HL-60/S4 treated with phorbol 12-myristate 13-acetate at 8.2 ng/mL for 4 days and 3 days (cell line): ENCODE measurements at regions not wholly inside any gene's neighbourhood (a gene's known extent, or its start where the extent isn't known, plus 50 kb on each side); places are given as distances from the start of the nearest gene placed in this dataset.
"Not testable (repeated sequence)": the region's sequence is repeated elsewhere in the genome, so short reads cannot be mapped to it uniquely, and the experiment has no call there.

ENCODE experiments used
- in situ Hi-C: fragments of 300-500 bp; cut with MboI; formaldehyde crosslinking; loops from 2 replicates; pipeline ENCODE4 v1.15.0; 2022; ENCODE audit warnings: low sequenced_read_pairs

DNA sequence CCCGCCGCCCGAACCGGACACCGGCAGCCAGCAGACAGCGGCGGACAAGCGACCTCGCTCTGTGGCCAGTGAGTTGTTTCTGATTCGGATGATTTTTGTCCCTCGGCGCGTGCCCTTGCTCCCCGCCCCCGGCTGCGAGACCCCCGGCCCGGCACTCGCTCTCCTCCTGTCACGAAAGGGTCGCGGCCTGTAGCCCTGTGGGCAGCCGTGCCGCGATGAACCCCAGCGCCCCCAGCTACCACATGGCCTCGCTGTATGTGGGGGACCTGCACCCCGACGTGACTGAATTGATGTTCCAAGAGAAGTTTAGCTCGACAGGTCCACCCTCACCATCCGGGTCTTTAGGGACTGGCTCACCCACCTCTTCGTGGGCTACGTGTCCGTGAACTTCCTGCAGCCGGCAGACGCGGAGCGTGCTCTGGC is 1257.5 kb upstream of the ACVR2A start:
- in situ Hi-C loops = no loop called here

DNA sequence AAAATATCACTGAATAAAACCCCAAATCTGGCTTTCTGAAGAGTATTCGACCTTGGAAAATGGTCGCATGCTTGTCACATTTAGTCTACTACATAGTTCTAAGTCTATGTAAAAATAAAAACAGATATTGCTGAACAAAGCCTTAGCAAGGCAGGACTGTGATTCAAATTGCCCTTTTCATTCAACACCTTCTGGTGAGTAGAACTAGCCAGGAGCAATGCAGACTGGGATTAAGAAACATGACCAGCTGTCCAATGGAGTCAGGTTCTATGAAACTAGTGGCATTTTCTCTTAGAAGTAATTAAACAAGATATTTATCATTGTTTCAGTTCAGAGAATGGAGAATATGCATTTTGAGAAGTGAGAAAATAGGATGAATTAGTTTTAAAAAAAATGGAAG is 1260.5 kb upstream of the ACVR2A start:
- in situ Hi-C loops = no loop called here

DNA sequence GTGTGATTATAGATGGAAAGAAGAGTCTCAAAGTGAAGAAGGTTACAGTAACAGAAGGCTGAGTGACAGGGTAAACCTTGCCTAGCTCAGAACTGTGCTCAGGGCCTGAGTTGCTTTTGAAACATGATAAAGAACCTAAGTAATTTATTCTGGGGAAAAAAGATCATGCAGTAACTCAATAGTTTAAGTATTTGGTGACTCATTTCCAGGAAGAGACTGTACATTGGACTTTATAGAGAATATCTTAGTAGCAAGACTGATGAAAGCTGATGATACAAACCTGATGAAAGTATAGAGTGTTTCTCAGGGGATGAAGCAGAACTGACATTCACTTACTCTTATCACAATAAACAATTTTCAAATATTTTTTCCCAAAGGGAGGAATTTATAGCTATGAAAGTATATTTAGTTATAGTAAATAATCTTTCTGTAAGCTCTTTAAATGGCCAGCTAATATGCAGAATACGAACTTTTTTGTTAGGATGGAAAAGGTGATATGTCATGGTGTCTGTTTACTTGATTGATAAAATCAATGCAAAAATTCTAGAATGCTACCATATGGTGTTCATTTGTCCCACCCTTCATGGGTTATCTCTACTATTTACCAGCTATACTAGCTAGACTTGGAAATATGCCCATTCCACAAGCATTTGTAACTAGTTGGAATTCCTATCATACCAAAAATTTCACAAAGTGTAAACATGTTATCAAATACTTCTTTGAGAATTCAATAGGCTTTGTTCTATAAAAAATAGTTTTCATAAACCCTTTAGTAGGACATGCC is 1265.5 kb upstream of the ACVR2A start:
- in situ Hi-C loops = no loop called here

DNA sequence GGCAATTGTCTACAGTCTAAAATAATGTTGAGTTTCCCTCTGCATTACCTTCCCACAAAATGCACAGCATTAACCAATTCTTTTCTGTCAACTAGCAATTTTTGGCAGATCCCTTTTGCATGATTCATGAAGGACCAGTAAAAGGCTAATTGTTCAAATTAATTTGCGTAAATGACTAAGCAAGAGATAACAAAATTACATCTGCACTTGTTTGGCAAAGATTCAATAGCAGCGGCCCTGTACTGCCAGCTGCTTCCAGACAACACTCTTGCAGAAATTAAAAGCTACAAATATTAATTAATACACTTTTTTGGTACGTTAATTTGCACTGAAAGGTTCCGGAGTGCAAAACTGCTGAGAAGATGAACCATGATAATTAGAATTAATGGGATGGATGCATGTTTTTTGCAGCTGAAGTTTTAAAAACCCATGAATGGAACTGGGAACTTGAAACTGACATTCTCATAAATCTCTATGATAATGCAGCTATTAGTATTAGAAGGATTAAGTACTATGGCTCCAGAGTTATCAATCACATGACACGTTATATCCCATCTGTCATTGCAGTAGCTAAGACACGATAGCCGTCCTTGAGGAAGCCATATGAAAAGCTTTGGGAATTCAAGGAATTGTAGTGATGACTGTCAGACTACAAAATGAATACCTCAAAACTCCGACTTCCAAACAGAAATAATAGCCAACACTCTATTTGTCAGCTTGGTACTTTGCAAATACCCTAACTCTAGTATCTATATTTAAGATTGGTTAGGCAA is 1268.3 kb upstream of the ACVR2A start:
- in situ Hi-C loops = no loop called here

DNA sequence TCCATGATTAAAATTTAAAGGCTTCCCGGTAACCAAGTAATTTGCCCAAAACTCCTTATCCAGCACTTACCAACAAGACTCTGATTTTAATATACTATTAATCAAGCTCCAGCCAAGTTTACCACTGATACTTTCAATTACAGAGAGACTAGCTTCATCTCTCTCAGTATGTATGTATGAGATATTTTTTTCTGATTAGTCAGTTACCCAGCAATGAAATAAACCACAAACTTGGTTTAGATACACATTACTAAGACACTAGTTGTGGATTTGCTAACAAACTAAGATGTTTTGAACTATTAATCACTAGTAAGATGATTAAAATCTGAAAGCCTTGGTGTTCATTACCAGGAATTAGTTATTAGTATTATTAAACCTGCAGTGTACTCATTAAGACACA is 1272.2 kb upstream of the ACVR2A start:
- in situ Hi-C loops = no loop called here

DNA sequence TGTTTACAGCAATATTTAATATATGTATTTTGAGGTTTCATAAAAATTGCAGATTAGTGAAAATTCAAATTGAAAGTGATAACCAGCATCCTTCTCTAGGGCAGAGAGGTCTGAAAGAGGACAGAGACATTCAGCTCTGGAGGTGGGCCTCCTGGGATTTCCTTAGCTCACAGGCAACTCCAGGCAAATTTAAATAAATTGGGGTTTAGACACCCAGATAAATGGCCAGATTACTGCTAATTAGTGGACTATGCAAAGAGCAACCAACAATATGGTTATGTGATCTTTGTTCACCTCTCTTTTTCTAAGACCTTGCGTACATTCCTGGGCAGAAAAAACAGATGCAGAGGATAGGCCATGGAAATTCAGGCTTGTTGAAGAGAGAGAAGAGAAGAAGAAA is 1282.8 kb upstream of the ACVR2A start:
- in situ Hi-C loops = no loop called here

DNA sequence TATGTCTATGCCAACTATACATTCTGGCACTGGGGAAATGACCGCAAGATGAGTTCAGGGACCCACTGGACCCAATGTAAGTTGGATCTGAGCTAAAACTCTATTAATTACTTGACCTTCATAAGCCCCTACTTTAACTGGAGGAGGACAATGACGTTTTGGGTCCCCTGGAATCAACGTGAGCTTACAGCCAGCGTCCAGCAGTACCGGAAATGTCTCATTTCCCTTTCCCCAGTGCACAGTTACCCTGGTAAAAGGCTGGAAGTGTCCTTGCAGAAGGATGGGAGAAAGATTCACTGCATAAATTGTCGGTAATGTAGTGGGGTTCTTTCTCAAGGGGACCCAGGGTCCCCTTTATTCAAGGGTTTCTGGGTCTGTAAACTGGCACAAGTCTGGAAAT is 1297.6 kb upstream of the ACVR2A start:
- in situ Hi-C loops = no loop called here

DNA sequence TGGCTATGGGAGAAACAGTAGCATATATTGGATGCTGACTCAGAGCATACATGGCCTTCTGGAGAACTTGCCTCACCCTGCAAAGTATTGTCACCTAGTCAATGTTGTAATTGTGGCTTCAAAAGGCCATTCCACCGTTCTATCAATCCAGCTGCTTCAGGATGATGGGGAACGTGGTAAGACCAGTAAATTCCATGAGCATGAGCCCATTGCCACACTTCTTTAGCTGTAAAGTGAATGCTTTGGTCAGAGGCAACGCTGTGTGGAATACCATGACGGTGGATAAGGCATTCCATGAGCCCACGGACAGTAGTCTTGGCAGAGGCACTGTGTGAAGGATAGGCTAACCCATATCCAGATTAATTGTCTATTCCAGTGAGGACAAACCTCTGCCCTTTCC is 1300.1 kb upstream of the ACVR2A start:
- in situ Hi-C loops = no loop called here

DNA sequence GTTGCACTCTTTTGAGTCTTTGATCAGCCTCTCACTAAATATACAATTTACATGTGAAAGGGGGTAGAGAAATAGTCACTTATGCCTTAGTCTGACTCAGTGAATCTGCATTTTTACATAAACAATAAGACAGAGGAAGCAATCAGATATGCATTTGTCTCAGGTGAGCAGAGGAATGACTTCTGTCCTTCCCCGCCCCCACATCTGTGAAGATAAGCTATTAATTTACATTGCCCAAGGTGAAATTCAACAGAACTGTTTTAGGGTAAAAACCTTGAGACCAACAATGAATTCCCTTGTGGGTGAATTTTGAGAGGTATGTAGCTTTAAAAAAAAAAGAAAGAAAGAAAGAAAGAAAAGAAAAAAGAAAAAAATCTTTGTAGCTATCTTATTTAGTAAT is 1302.9 kb upstream of the ACVR2A start:
- in situ Hi-C loops = no loop called here

DNA sequence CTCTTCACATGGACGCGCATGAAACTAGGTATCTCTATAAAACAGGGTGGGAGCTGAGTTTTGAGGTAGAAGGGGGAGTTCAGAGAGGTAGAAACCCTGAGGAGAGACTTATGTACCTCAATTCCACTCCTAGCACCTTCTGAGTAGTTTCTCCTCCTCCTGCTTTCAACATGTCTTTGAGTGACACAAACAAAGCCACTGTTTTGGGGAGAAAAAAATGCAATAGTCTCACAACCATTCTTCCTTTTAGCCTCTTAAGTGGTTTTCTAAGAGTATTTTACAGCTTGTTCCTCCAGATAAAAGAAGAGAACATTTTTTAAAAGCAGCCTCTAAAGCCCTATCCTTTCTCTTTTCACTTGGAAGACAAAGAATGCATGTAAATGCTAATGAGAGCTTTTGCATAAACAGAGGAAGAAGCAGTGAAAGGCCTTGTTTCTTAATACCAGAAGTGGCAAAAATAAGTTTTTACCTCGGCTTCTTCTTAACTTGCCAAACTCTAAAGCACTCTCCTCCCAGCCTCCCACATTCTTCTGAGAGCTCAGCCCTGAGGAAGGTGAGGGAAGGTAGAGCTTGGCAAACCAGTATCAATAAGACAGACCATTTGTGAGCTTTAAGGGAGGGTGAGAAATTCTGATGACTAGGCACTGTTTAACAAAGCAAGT is 1304.4 kb upstream of the ACVR2A start:
- in situ Hi-C loops = no loop called here

DNA sequence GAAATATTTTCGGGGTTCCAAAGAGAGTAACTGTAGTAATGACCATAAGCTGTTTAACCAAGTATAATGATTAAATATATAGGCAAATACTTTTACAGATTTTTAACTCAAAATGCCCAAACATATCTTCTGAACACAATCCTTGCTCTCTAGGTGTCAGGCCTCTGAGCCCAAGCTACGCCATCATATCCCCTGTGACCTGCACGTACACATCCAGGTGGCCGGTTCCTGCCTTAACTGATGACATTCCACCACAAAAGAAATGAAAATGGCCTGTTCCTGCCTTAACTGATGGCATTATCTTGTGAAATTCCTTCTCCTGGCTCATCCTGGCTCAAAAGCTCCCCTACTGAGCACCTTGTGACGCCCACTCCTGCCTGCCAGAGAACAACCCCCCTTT is 1305.1 kb upstream of the ACVR2A start:
- in situ Hi-C loops = not testable (repeated sequence)

DNA sequence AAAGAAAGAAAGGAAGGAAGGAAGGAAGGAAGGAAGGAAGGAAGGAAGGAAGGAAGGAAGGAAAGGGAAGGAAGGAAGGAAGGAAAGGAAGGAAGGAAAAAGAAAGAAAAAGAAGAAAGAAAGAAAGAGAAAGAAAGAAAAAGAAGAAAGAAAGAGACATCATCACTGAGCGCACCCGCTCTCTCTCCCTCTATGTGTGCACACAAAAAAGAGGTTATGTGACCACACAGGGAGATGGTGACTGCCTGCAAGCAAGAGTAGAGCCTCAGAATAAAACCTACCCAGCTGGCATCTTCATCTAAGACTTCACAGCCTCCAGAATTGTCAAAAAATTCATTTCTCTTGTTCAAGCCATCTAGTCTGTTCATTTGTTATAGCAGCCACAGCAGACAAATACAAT is 1307.4 kb upstream of the ACVR2A start:
- in situ Hi-C loops = no loop called here

DNA sequence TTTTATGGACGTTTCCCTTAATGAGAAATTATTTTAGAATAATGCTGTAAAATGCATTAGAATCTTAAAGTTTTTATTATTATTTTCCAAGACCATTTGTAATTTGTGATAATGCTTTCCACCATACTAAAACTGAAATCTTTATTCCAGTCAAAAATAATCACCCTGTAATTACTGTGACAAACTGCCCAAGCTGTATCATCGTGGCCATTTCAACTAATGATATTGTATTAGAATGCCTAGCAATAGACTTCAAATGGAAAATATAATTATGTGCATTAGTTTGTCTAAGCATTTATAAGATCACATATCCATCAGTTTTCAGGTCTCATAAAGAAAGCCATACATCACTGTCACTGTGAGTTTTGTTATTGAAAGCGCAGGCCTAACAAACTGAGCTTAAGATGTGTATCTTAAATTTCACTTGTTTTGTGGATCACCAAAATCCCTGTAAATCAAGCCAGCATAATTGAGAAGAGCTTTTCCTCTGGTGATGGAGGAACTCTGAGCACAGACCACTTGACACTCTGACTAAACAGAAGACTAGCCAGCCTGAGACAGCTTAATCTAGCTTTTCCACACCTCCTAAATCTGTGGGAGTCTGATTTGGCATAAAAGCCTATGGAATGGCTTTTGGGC is 1312.2 kb upstream of the ACVR2A start:
- in situ Hi-C loops = no loop called here

DNA sequence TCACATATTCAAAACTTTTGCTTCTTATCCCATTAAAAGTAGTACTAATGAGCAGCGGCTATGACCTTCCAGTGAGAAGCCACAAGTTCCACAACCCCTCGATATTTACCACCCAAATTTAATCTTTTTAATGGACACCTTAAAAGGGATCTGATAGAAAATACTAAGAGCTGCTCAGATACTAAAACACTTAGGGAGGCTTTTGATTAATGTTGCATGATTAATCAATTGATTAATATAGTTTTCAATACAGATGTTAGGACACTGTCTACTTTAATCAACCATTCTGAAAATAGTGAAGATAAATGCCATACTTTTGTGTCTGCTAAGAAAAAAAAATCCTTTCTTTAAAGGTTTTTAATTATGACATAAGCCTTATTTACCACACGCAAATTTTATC is 1312.8 kb upstream of the ACVR2A start:
- in situ Hi-C loops = no loop called here

DNA sequence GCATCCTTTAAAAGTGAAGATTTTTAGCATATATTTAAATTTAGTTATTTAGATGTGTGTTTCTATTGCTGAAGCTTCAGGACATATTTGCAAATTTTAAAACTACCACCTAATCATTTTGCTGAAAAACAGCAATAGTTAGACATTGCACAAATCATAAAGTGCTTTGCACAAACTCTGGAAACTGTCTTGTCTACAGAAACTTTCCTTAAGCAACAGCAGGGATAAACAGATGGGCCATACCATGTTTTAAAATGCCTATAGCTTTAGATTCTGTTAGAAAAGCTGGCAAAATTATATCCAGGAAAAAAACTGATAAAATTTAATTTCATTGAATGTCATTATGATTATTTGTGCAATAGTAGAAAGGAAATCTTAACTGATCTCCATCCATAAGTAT is 1313.9 kb upstream of the ACVR2A start:
- in situ Hi-C loops = no loop called here

DNA sequence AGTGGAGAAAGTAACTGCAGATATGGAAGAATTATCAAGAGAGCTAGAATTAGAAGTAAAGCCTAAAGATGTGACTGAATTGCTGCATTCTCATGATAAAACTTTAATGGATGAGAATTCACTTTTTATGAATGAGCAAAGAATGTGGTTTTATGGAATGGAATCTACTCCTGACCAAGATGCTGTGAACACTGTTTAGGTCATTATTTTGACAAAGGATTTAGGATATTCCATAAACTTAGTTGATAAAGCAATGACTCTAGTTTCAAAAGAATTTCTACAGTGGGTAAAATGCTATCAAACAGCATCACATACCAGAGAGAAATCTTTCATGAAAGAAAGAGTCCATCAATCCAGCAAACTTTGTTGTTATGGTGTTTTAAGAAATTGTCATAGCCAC is 1317.7 kb upstream of the ACVR2A start:
- in situ Hi-C loops = no loop called here

DNA sequence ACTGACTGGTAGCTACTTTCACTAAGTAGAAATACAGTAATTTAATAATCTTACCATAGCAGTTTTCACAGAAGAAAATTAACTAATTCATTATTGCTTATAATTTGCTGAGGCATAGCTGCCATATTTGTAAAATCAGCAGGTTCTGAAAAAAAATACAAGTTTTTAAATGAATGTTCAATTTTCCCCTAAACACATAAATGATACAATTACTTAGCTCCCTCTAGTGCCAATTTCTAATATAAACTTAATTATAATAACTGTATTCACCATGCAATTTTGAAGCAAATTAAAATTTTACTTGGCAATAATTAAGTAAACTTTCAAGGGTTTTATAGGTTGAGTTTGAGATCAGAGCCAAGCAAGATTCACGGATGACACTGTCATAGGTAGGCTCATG is 1321.6 kb upstream of the ACVR2A start:
- in situ Hi-C loops = no loop called here

DNA sequence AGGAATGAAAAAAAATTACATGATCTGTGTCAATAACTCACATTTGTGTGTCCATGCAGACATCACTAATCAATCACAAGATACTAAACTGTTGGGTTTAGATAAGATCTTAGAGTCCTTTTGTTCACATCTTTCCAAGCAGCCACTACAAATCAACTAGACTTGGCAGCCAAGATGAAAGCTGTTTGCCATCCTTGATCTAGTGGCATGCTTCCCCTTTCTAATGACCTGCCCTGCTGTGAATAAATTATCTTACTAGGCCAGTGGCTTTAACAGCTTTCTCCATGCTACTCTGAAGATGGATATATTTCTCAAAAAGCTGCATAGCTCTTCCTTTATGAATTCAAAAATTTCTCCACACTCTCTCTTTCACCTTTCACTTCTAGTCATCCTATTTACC is 1338.0 kb upstream of the ACVR2A start:
- in situ Hi-C loops = no loop called here

DNA sequence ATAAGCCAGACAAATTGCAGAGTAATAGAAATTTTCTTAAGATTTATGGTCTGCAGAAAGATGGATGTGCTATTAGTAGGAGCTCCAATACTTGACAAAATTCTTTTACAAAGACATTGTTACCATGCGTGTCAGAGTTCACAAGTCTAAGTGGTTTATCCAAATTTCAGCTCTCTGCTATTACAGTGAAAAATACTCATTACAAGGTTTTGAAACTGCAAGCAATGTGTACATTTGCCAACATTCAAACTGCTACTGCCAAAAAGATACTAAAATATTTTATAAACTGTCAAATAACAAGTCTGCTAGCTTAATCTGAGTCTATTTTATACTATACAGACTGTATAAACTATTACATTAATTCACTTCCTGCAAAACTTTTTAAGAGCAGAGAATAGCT is 1341.5 kb upstream of the ACVR2A start:
- in situ Hi-C loops = no loop called here

DNA sequence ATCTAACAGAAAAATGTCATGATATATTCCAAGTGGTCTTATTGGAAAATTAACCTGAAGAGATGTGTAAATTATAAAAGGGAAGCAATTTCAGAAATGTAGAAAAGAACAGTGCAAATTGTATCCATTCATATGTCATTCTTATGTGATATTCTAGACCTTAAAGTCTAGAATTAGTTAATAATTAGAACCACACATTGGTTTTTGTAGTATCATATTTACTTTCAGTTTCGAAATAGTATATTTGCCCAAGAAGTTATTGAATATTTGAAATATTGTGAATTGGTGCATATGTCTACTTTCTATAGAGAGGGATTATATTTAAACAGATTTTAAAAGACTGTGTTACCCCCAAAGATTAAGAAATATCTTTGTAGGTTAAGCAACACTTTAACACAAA is 1348.6 kb upstream of the ACVR2A start:
- in situ Hi-C loops = no loop called here

DNA sequence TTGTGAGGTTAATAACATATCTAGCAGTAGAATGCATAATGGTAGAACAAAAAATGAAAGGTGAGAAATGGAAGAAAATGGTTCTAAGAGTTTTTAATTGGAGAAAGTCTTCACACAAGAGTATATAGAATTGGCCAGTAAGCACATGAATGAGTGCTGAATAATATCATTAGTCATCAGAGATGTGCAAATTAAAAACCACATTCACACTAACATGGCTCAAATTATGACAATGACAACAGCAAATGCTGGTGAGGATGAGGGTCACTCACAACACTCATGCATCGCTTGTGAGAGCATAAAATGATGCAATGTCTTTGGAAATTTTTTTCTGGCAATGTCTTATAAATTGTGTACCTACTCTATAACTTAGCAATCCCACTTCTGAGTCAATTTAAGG is 1355.4 kb upstream of the ACVR2A start:
- in situ Hi-C loops = no loop called here

DNA sequence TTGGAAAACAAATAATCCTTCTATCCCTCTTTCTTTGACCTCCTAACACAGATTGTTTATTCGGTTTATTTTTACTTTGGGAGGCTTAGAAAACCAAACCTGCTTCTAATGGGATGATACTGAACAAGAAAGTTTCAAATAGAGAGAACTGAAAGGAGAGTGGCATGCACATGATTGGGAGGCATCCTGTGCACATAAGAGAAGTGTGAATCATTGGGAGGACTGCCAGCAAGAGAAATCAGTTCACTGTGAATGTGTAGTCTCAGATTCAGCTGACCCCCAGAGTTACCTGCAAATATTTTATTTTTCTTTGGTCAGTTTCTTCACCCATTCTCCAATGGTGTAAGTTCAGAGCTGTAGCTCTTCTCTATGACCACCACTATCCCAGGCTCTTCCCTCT is 1363.2 kb upstream of the ACVR2A start:
- in situ Hi-C loops = no loop called here
